Muscle layer of colon (tissue), 2 donors: ENCODE measurements at regions not wholly inside any gene's neighbourhood (a gene's known extent, or its start where the extent isn't known, plus 50 kb on each side); places are given as distances from the start of the nearest gene placed in this dataset.

Experiments used
- H3K27ac ChIP-seq: one replicate; pipeline ENCODE4 v1.7.0; 2013; ENCODE audit warnings: low read depth, mild to moderate bottlenecking, low read length, moderate library complexity
- H3K27me3 ChIP-seq, 2 donors: one replicate each; pipeline ENCODE4 v1.7.0; 2013; ENCODE audit warnings: low read length in 2 of 2, mild to moderate bottlenecking in 2 of 2; ENCODE audit not compliant: insufficient read depth in 2 of 2, control insufficient read depth in 1 of 2
- H3K36me3 ChIP-seq: one replicate; pipeline ENCODE4 v1.7.0; 2013; ENCODE audit warnings: mild to moderate bottlenecking, low read length; ENCODE audit not compliant: insufficient read depth
- H3K4me1 ChIP-seq: one replicate; pipeline ENCODE4 v1.7.0; 2013; ENCODE audit warnings: mild to moderate bottlenecking, low read length; ENCODE audit not compliant: insufficient read depth
- H3K4me3 ChIP-seq, 2 donors: one replicate each; pipeline ENCODE4 v1.7.0; 2013; ENCODE audit warnings: low read length in 2 of 2, low read depth in 1 of 2, mild to moderate bottlenecking in 1 of 2, moderate library complexity in 1 of 2
- H3K9ac ChIP-seq: one replicate; pipeline ENCODE4 v1.7.0; 2013; ENCODE audit warnings: low read length
- H3K9me3 ChIP-seq: one replicate; pipeline ENCODE4 v1.7.0; 2013; ENCODE audit warnings: mild to moderate bottlenecking, low read length
- donor health status: abdominal sarcoma.
- donor health status: Adenocarcinoma of cecum.

- Histone ChIP-seq H3K36me3 (no peaks in the 10 kb centered on the region), H3K9ac (no peak overlapping the region)
Observed at GRCh38 chr3:177541541-177541940, 344.3 kb upstream of the TBL1XR1 start.

GRCh38 chr3:177545964-177546363, 348.7 kb upstream of the TBL1XR1 start:
- no peaks in the 10 kb centered on the region for H3K36me3 ChIP-seq
- peaks cover 4% of the 10 kb centered on the region for H3K4me1 ChIP-seq
- no peak overlapping the region for H3K9ac ChIP-seq
- H3K27me3 ChIP-seq: no peaks in the 10 kb centered on the region
- no peak overlapping the region for H3K27ac ChIP-seq
- no peak overlapping the region for H3K4me3 ChIP-seq
- H3K9me3 ChIP-seq: no peaks in the 10 kb centered on the region

More at GRCh38 chr3:177541541-177541940, 344.3 kb upstream of the TBL1XR1 start:
- peaks cover 25% of the 10 kb centered on the region for H3K4me1 ChIP-seq
- H3K27me3 ChIP-seq: no peaks in the 10 kb centered on the region
- H3K27ac ChIP-seq: no peak overlapping the region
- H3K4me3 ChIP-seq: no peak overlapping the region
- H3K9me3 ChIP-seq: no peaks in the 10 kb centered on the region

- no peak overlapping the region for H3K4me3 ChIP-seq
- H3K9me3 ChIP-seq: no peaks in the 10 kb centered on the region
- no peaks in the 10 kb centered on the region for H3K36me3 ChIP-seq
- H3K27ac ChIP-seq: no peak overlapping the region
- H3K9ac ChIP-seq: no peak overlapping the region
- H3K4me1 ChIP-seq: peaks cover 4% of the 10 kb centered on the region
- no peaks in the 10 kb centered on the region for H3K27me3 ChIP-seq
Observed at GRCh38 chr3:177547711-177548350, 350.5 kb upstream of the TBL1XR1 start.

- H3K36me3 ChIP-seq: no peaks in the 10 kb centered on the region
- H3K4me3 ChIP-seq: no peak overlapping the region
- no peaks in the 10 kb centered on the region for H3K27me3 ChIP-seq
- no peak overlapping the region for H3K27ac ChIP-seq
- no peaks in the 10 kb centered on the region for H3K9me3 ChIP-seq
- no peak overlapping the region for H3K9ac ChIP-seq
- H3K4me1 ChIP-seq: peaks cover 13% of the 10 kb centered on the region
Observed at GRCh38 chr3:177550667-177551066, 353.4 kb upstream of the TBL1XR1 start.

GRCh38 chr3:177551431-177551836, 354.2 kb upstream of the TBL1XR1 start:
- H3K9ac ChIP-seq: no peak overlapping the region
- H3K36me3 ChIP-seq: no peaks in the 10 kb centered on the region
- H3K4me3 ChIP-seq: no peak overlapping the region
- H3K9me3 ChIP-seq: no peaks in the 10 kb centered on the region
- no peak overlapping the region for H3K27ac ChIP-seq
- H3K4me1 ChIP-seq: peaks cover 13% of the 10 kb centered on the region
- no peaks in the 10 kb centered on the region for H3K27me3 ChIP-seq

GRCh38 chr3:177552051-177552450, 354.8 kb upstream of the TBL1XR1 start:
- Histone ChIP-seq H3K36me3 (no peaks in the 10 kb centered on the region), H3K4me1 (peaks cover 13% of the 10 kb centered on the region), H3K9me3 (no peaks in the 10 kb centered on the region), H3K27ac (no peak overlapping the region), H3K27me3 (no peaks in the 10 kb centered on the region), H3K4me3 (no peak overlapping the region), H3K9ac (no peak overlapping the region)

GRCh38 chr3:177553012-177553411, 355.7 kb upstream of the TBL1XR1 start:
- Histone ChIP-seq H3K4me3 (no peak overlapping the region), H3K9me3 (no peaks in the 10 kb centered on the region), H3K4me1 (peaks cover 8% of the 10 kb centered on the region), H3K27me3 (no peaks in the 10 kb centered on the region), H3K36me3 (no peaks in the 10 kb centered on the region), H3K27ac (no peak overlapping the region), H3K9ac (no peak overlapping the region)

GRCh38 chr3:177553579-177553978, 356.3 kb upstream of the TBL1XR1 start:
- no peak overlapping the region for H3K4me3 ChIP-seq
- no peaks in the 10 kb centered on the region for H3K27me3 ChIP-seq

GRCh38 chr3:177554895-177555759, 357.8 kb upstream of the TBL1XR1 start:
- Histone ChIP-seq H3K36me3 (no peaks in the 10 kb centered on the region), H3K9ac (no peak overlapping the region), H3K27ac (no peak overlapping the region), H3K9me3 (no peaks in the 10 kb centered on the region), H3K27me3 (no peaks in the 10 kb centered on the region), H3K4me1 (peaks cover 8% of the 10 kb centered on the region), H3K4me3 (no peak overlapping the region)

More at GRCh38 chr3:177553579-177553978, 356.3 kb upstream of the TBL1XR1 start:
- Histone ChIP-seq H3K27ac (no peak overlapping the region), H3K9ac (no peak overlapping the region), H3K9me3 (no peaks in the 10 kb centered on the region), H3K36me3 (no peaks in the 10 kb centered on the region), H3K4me1 (peaks cover 8% of the 10 kb centered on the region)

- Histone ChIP-seq H3K9me3 (no peaks in the 10 kb centered on the region), H3K9ac (no peak overlapping the region), H3K4me1 (peaks cover 8% of the 10 kb centered on the region), H3K36me3 (no peaks in the 10 kb centered on the region), H3K27me3 (no peaks in the 10 kb centered on the region), H3K4me3 (no peak overlapping the region), H3K27ac (no peak overlapping the region)
Observed at GRCh38 chr3:177557548-177557947, 360.3 kb upstream of the TBL1XR1 start.

- peaks cover 7% of the 10 kb centered on the region for H3K4me1 ChIP-seq
- no peaks in the 10 kb centered on the region for H3K27me3 ChIP-seq
- no peaks in the 10 kb centered on the region for H3K9me3 ChIP-seq
- H3K27ac ChIP-seq: no peak overlapping the region
- no peak overlapping the region for H3K4me3 ChIP-seq
- H3K9ac ChIP-seq: no peak overlapping the region
- no peaks in the 10 kb centered on the region for H3K36me3 ChIP-seq
Observed at GRCh38 chr3:177561365-177561764, 364.1 kb upstream of the TBL1XR1 start.
